Spleen (tissue), 11 donors: ENCODE measurements at regions not wholly inside any gene's neighbourhood (a gene's known extent, or its start where the extent isn't known, plus 50 kb on each side); places are given as distances from the start of the nearest gene placed in this dataset.

Source experiments
- DNase-seq: peaks from one replicate; pipeline ENCODE4 v3.0.0-alpha.2; 2020
- H3K27ac ChIP-seq, 8 donors: fragments of 200-600 bp; sonication (generic) in 7 of 8; 1 replicate in 4 of 8; 2 replicates in 4 of 8; pipeline versions ENCODE4 v1.5.0 to v1.8.0; 2016 to 2021; ENCODE audit warnings: inconsistent platforms in 4 of 8, mild to moderate bottlenecking in 4 of 8, moderate library complexity in 1 of 8
- H3K27me3 ChIP-seq, 7 donors: fragments of 200-600 bp; sonication (generic) in 6 of 7; replicated peaks in 1 of 7; 1 replicate in 4 of 7; 2 replicates in 3 of 7; pipeline versions ENCODE4 v1.5.0 to v1.8.0; 2016 to 2021; ENCODE audit warnings: inconsistent platforms in 3 of 7, mild to moderate bottlenecking in 1 of 7
- H3K36me3 ChIP-seq, 6 donors: fragments of 200-600 bp; sonication (generic) in 5 of 6; 1 replicate in 4 of 6; 2 replicates in 2 of 6; pipeline versions ENCODE4 v1.5.0 to v1.8.0; 2016 to 2021; ENCODE audit warnings: inconsistent platforms in 2 of 6
- H3K4me1 ChIP-seq, 6 donors: fragments of 200-600 bp; sonication (generic) in 5 of 6; 1 replicate in 3 of 6; 2 replicates in 3 of 6; pipeline versions ENCODE4 v1.5.0 to v1.8.0; 2016 to 2021; ENCODE audit warnings: inconsistent platforms in 3 of 6
- H3K4me3 ChIP-seq, 8 donors: fragments of 200-600 bp; sonication (generic) in 7 of 8; 1 replicate in 4 of 8; 2 replicates in 4 of 8; pipeline versions ENCODE4 v1.5.0 to v1.8.0; 2016 to 2021; ENCODE audit warnings: inconsistent platforms in 4 of 8, mild to moderate bottlenecking in 4 of 8, moderate library complexity in 2 of 8
- H3K9me3 ChIP-seq, 8 donors: fragments of 200-600 bp; sonication (generic) in 7 of 8; 1 replicate in 4 of 8; 2 replicates in 4 of 8; pipeline versions ENCODE4 v1.5.0 to v1.8.0; 2016 to 2021; ENCODE audit warnings: inconsistent platforms in 4 of 8
- POLR2A ChIP-seq, 3 donors: fragments of 450-650 bp; IDR thresholded peaks; one replicate each; pipeline ENCODE4 v1.5.1; 2017; ENCODE audit warnings: antibody characterized with exemption in 3 of 3, mild to moderate bottlenecking in 1 of 3
- POLR2AphosphoS5 ChIP-seq, 3 donors: sonication (generic); formaldehyde crosslinking; IDR thresholded peaks; one replicate each; pipeline ENCODE4 v1.5.1; 2017; ENCODE audit warnings: antibody characterized with exemption in 3 of 3
- WGBS, 5 donors: extraction: QIAGEN DNeasy Blood & Tissue Kit in 3 of 5; methylation state at CpG; one replicate each; pipeline versions ENCODE4 v1.1.5 to v1.1.7; 2013 to 2018; 5-methylcytosine and 5-hydroxymethylcytosine counted together
- intact Hi-C: fragments of 100-400 bp; cut with DNase I; formaldehyde crosslinking; loops from one replicate; pipeline ENCODE4 v1.15.0; 2023; ENCODE audit warnings: low total_unique reads
- TF ChIP-seq, protein P1 (sequence below), 11 experiments: fragments of 200-600 bp in 7 of 11; fragments of 450-650 bp in 4 of 11; sonication (generic) in 4 of 11; IDR thresholded peaks in 8 of 11; conservative IDR thresholded peaks in 3 of 11; 1 replicate in 7 of 11; 2 replicates in 4 of 11; pipeline versions ENCODE4 v1.4.0 to v1.8.0; 2016 to 2021; ENCODE audit warnings: antibody characterized with exemption in 11 of 11, inconsistent platforms in 4 of 11, mild to moderate bottlenecking in 1 of 11
- donor health status: healthy with polysubstance abuse.
- donor health status: DM: no; HTN: no; CAD: no; lungs with moderate emphysema.
- donor health status: DM: no; HTN: no; CAD: no.
- donor health status: Bipolar disorder and iron deficiency.
- donor health status: healthy.
- donor health status: DM: no; HTN: no; CAD: no.
- donor health status: DM: yes; HTN: yes; CAD: no.

DNA sequence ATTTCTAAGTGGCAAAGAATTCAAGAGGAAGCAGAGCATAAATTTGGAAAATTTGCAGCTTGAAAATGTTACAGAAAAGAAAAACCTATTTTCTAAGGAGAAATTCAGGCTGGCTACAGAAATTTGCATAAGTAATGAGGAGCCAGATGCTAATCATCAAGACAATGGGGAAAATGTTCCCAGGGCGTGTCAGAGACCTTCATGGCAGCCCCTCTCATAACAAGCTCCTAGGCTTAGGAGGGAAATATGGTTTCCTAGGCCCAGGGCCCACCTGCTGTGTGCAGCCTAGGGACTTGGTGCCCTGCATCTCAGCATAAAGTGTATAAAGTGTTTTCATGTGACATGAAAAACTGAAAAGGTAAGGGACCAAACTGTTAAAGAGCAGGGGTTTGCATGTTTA, 1796.3 kb upstream of the FLRT2 start:
- intact Hi-C loops, result no loop called here
- TF ChIP-seq POLR2A (IDR thresholded peaks at IDR 0.05) (no peak), POLR2AphosphoS5 (IDR thresholded peaks at IDR 0.05) (no peak)
- TF ChIP-seq, protein P1, sequence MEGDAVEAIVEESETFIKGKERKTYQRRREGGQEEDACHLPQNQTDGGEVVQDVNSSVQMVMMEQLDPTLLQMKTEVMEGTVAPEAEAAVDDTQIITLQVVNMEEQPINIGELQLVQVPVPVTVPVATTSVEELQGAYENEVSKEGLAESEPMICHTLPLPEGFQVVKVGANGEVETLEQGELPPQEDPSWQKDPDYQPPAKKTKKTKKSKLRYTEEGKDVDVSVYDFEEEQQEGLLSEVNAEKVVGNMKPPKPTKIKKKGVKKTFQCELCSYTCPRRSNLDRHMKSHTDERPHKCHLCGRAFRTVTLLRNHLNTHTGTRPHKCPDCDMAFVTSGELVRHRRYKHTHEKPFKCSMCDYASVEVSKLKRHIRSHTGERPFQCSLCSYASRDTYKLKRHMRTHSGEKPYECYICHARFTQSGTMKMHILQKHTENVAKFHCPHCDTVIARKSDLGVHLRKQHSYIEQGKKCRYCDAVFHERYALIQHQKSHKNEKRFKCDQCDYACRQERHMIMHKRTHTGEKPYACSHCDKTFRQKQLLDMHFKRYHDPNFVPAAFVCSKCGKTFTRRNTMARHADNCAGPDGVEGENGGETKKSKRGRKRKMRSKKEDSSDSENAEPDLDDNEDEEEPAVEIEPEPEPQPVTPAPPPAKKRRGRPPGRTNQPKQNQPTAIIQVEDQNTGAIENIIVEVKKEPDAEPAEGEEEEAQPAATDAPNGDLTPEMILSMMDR (IDR thresholded peaks at IDR 0.05 in 8 of 11, conservative IDR thresholded peaks at IDR 0.05 in 3 of 11), result no peak
- Histone ChIP-seq H3K27me3 (no peaks in the 10 kb centered on the region), H3K27ac (no peak overlapping the region), H3K4me3 (no peak overlapping the region), H3K4me1 (no peaks in the 10 kb centered on the region), H3K9me3 (peaks cover 0 to 20% (median 3%) of the 10 kb centered on the region in 8 donors), H3K36me3 (no peaks in the 10 kb centered on the region)
- 59 to 74% (median 59%) methylated on average over 1 of the region's 1 CpG for WGBS, 5 donors
- DNase-seq, result no peak

DNA sequence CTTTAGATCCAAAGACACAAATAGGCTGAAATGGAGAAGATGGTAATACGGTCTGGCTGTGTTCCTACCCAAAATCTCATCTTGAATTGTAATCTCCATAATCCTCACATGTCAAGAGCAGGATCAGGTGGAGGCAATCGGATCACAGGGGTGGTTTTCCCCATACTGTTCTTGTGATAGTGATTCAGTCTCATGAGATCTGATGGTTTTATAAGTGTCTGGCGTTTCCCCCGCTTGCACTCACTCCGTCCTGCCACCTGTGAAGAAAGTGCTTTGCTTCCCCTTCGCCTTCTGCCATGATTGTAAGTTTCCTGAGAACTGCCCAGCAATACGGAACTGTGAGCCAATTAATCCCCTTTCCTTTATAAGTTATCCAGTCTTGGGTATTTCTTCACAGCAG, 1795.5 kb upstream of the FLRT2 start:
- peaks cover 0 to 13% (median 1%) of the 10 kb centered on the region in 8 donors for H3K9me3 ChIP-seq
- no peaks in the 10 kb centered on the region for H3K36me3 ChIP-seq
- WGBS, 5 donors, result 71 to 80% (median 77%) methylated on average over 7 of the region's 7 CpGs
- intact Hi-C loops, result no loop called here
- no peaks in the 10 kb centered on the region for H3K4me1 ChIP-seq
- no peak overlapping the region for H3K27ac ChIP-seq
- H3K27me3 ChIP-seq, result no peaks in the 10 kb centered on the region
- no peak for DNase-seq
- no peak overlapping the region for H3K4me3 ChIP-seq
- TF ChIP-seq POLR2A (IDR thresholded peaks at IDR 0.05) (no peak), POLR2AphosphoS5 (IDR thresholded peaks at IDR 0.05) (no peak)
- TF ChIP-seq, protein P1 (IDR thresholded peaks at IDR 0.05 in 8 of 11, conservative IDR thresholded peaks at IDR 0.05 in 3 of 11), result no peak

GRCh38 chr14:83741269-83741668, 1788.7 kb upstream of the FLRT2 start:
- Histone ChIP-seq H3K4me3 (no peak overlapping the region), H3K27ac (no peak overlapping the region), H3K27me3 (no peaks in the 10 kb centered on the region), H3K4me1 (no peaks in the 10 kb centered on the region), H3K36me3 (no peaks in the 10 kb centered on the region), H3K9me3 (peaks cover 0 to 4% (median 0%) of the 10 kb centered on the region in 8 donors)
- 78 to 91% (median 83%) methylated on average over 3 of the region's 3 CpGs for WGBS, 5 donors
- TF ChIP-seq POLR2A (IDR thresholded peaks at IDR 0.05) (no peak), POLR2AphosphoS5 (IDR thresholded peaks at IDR 0.05) (no peak)
- DNase-seq, result no peak
- intact Hi-C loops, result no loop called here

DNA sequence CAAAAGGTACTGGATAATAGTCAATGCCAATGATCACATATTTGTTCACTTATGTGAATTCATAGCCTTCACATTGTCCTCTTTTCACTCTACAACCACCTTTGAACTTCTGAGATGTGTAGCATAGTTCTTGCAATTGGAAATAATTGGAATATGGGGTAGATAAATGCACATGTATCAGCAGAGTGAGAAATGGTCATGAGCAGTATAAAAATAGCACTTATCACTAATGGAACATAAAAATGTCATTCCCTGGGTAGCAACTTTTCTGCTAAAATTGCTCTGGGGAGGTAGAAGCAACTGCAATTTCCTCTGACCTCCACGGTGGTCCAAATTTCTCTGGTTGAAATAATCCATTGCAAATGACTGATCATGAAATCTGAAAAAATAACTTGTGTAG, 1785.7 kb upstream of the FLRT2 start:
- Histone ChIP-seq H3K27me3 (no peaks in the 10 kb centered on the region), H3K4me1 (no peaks in the 10 kb centered on the region), H3K36me3 (no peaks in the 10 kb centered on the region), H3K4me3 (no peak overlapping the region), H3K9me3 (peaks cover 0 to 18% (median 2%) of the 10 kb centered on the region in 8 donors), H3K27ac (no peak overlapping the region)
- TF ChIP-seq POLR2A (IDR thresholded peaks at IDR 0.05) (no peak), POLR2AphosphoS5 (IDR thresholded peaks at IDR 0.05) (no peak)
- TF ChIP-seq, protein P1 (IDR thresholded peaks at IDR 0.05 in 8 of 11, conservative IDR thresholded peaks at IDR 0.05 in 3 of 11), result no peak
- intact Hi-C loops, result no loop called here
- 73 to 94% (median 81%) methylated on average over 1 of the region's 1 CpG for WGBS, 5 donors
- no peak for DNase-seq

DNA sequence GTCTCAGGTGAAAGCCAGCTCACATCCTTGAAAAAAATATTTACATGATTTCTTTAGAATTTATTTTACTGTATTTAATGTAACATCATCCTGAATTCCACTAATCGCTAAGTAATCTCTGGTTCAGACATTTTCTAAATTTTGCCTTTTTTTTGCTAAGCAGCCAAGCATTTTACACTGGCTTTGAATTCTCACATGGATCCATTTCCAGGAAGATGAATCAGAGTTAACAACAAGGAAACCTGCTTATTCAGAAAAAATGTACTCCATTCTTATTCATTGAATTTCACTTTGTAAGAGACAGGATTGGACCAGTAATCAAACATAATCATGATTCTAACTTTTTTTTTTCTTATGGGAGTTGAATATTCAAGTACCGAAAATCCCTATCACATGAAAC, 1785.1 kb upstream of the FLRT2 start:
- intact Hi-C loops, result no loop called here

More for the DNA sequence above, 1785.1 kb upstream of the FLRT2 start:
- no peak overlapping the region for H3K4me3 ChIP-seq
- H3K27me3 ChIP-seq, result no peaks in the 10 kb centered on the region
- no peaks in the 10 kb centered on the region for H3K36me3 ChIP-seq
- TF ChIP-seq POLR2AphosphoS5 (IDR thresholded peaks at IDR 0.05), result no peak
- no peaks in the 10 kb centered on the region for H3K4me1 ChIP-seq
- peaks cover 0 to 18% (median 2%) of the 10 kb centered on the region in 8 donors for H3K9me3 ChIP-seq
- no peak overlapping the region for H3K27ac ChIP-seq
- 87 to 97% (median 94%) methylated on average over 2 of the region's 2 CpGs for WGBS, 5 donors
- DNase-seq, result no peak
